GM21717 (cell line): ENCODE measurements at regions not wholly inside any gene's neighbourhood (a gene's known extent, or its start where the extent isn't known, plus 50 kb on each side); places are given as distances from the start of the nearest gene placed in this dataset.

ENCODE experiments used
- ATAC-seq: cut with Tn5 transposase; IDR thresholded peaks from one replicate; pipeline ENCODE4 v1.9.1; 2021; ENCODE audit warnings: mild to moderate bottlenecking, moderate library complexity; ENCODE audit not compliant: unreplicated experiment

- ATAC-seq = no peak
Measured at GRCh38 chr2:180111901-180112300, 104.8 kb upstream of the CWC22 start.

GRCh38 chr2:180110469-180110868 lies 103.4 kb upstream of the CWC22 start:
- no peak for ATAC-seq

- ATAC-seq = no peak
Measured at GRCh38 chr2:180101846-180102245, 94.7 kb upstream of the CWC22 start.

- ATAC-seq = no peak
Measured at GRCh38 chr2:180099308-180099707, 92.2 kb upstream of the CWC22 start.

GRCh38 chr2:180085144-180085543 lies 78.0 kb upstream of the CWC22 start:
- ATAC-seq = no peak

GRCh38 chr2:180077295-180077906 lies 70.3 kb upstream of the CWC22 start:
- no peak for ATAC-seq

- no peak for ATAC-seq
Measured at GRCh38 chr2:180075870-180076269, 68.8 kb upstream of the CWC22 start.

GRCh38 chr2:180071797-180072196 lies 64.7 kb upstream of the CWC22 start:
- no peak for ATAC-seq

- no peak for ATAC-seq
Measured at GRCh38 chr2:180063494-180064092, 56.5 kb upstream of the CWC22 start.

GRCh38 chr2:180062178-180062577 lies 55.1 kb upstream of the CWC22 start:
- ATAC-seq = no peak

- no peak for ATAC-seq
Measured at GRCh38 chr2:180061546-180061945, 54.4 kb upstream of the CWC22 start.

GRCh38 chr2:180061085-180061484 lies 54.0 kb upstream of the CWC22 start:
- ATAC-seq = no peak

GRCh38 chr2:180058993-180059392 lies 51.9 kb upstream of the CWC22 start:
- ATAC-seq = no peak

- no peak for ATAC-seq
Measured at GRCh38 chr2:180057706-180058412, 50.8 kb upstream of the CWC22 start.
